Loucy (cell line): ENCODE measurements at regions not wholly inside any gene's neighbourhood (a gene's known extent, or its start where the extent isn't known, plus 50 kb on each side); places are given as distances from the start of the nearest gene placed in this dataset.

ENCODE experiments used
- EZH2phosphoT487 ChIP-seq: fragments of 200-600 bp; IDR thresholded peaks from 2 replicates; pipeline ENCODE4 v1.6.1; 2018; ENCODE audit warnings: antibody characterized with exemption, mild to moderate bottlenecking, moderate library complexity, borderline replicate concordance
- TF ChIP-seq, protein P1 (sequence below): fragments of 200-600 bp; sonication (generic); conservative IDR thresholded peaks from 2 replicates; pipeline ENCODE4 v1.5.1; 2014; ENCODE audit warnings: mild to moderate bottlenecking, antibody characterized with exemption, low read length

DNA sequence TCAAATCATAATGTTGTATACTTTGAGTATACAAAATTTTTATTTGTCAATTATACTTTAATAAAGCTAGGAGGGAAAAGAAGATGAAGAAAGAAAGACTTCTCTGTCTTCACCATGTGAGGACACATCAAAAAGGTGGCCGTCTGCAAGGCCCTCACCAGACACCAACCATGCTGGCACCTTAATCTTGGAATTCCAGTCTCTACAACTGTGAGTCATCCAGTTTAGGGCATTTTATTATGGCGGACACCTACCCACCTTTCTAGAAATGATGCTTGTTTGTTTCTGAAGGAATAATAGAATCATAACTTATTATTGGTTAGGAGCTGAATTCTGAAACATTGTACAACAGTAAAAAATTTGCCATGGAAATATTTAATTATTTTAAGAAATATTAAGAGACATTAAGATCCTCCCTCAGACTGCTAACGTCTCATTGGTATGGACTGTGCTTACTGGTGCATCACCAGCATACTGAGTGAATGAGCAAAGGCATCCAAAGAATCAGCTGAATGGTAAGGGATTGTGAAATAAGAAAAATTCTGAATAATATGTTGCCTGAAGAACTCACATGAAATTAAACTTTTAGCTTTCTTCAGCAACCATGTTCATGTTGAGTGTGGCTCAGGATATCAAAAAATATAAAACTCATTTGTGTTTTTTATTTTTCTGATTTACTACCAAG, 536.6 kb downstream of the HTR7 start:
- TF ChIP-seq, protein P1, sequence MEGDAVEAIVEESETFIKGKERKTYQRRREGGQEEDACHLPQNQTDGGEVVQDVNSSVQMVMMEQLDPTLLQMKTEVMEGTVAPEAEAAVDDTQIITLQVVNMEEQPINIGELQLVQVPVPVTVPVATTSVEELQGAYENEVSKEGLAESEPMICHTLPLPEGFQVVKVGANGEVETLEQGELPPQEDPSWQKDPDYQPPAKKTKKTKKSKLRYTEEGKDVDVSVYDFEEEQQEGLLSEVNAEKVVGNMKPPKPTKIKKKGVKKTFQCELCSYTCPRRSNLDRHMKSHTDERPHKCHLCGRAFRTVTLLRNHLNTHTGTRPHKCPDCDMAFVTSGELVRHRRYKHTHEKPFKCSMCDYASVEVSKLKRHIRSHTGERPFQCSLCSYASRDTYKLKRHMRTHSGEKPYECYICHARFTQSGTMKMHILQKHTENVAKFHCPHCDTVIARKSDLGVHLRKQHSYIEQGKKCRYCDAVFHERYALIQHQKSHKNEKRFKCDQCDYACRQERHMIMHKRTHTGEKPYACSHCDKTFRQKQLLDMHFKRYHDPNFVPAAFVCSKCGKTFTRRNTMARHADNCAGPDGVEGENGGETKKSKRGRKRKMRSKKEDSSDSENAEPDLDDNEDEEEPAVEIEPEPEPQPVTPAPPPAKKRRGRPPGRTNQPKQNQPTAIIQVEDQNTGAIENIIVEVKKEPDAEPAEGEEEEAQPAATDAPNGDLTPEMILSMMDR, result no peak
- no peak for TF ChIP-seq EZH2phosphoT487
